HG03571 (cell line): ENCODE measurements at regions not wholly inside any gene's neighbourhood (a gene's known extent, or its start where the extent isn't known, plus 50 kb on each side); places are given as distances from the start of the nearest gene placed in this dataset.
"Not testable (repeated sequence)": the region's sequence is repeated elsewhere in the genome, so short reads cannot be mapped to it uniquely, and the experiment has no call there.

ENCODE experiments used
- ATAC-seq: cut with Tn5 transposase; IDR thresholded peaks from one replicate; pipeline ENCODE4 v1.9.1; 2021; ENCODE audit not compliant: unreplicated experiment

- no peak for ATAC-seq
Observed at GRCh38 chr10:81213370-81213769, 661.6 kb upstream of the NRG3 start.

GRCh38 chr10:81215498-81215897, 659.5 kb upstream of the NRG3 start:
- ATAC-seq: no peak

- no peak for ATAC-seq
Observed at GRCh38 chr10:81216949-81217348, 658.0 kb upstream of the NRG3 start.

- no peak for ATAC-seq
Observed at GRCh38 chr10:81218307-81218706, 656.7 kb upstream of the NRG3 start.

GRCh38 chr10:81219758-81220157, 655.2 kb upstream of the NRG3 start:
- no peak for ATAC-seq

- no peak for ATAC-seq
Observed at GRCh38 chr10:81248886-81249285, 626.1 kb upstream of the NRG3 start.

- no peak for ATAC-seq
Observed at GRCh38 chr10:81251457-81252115, 623.4 kb upstream of the NRG3 start.

- ATAC-seq: not testable (repeated sequence)
Observed at GRCh38 chr10:81264991-81265390, 610.0 kb upstream of the NRG3 start.

GRCh38 chr10:81270051-81270450, 604.9 kb upstream of the NRG3 start:
- no peak for ATAC-seq

- ATAC-seq: no peak
Observed at GRCh38 chr10:81280497-81281479, 594.2 kb upstream of the NRG3 start.

GRCh38 chr10:81288544-81288943, 586.5 kb upstream of the NRG3 start:
- no peak for ATAC-seq

GRCh38 chr10:81297292-81297691, 577.7 kb upstream of the NRG3 start:
- ATAC-seq: no peak

- no peak for ATAC-seq
Observed at GRCh38 chr10:81303656-81304055, 571.3 kb upstream of the NRG3 start.

GRCh38 chr10:81306971-81307782, 567.8 kb upstream of the NRG3 start:
- ATAC-seq: no peak

GRCh38 chr10:81309041-81309552, 565.9 kb upstream of the NRG3 start:
- ATAC-seq: no peak

GRCh38 chr10:81314471-81314870, 560.5 kb upstream of the NRG3 start:
- no peak for ATAC-seq

GRCh38 chr10:81315026-81315425, 560.0 kb upstream of the NRG3 start:
- ATAC-seq: no peak

GRCh38 chr10:81348003-81348402, 527.0 kb upstream of the NRG3 start:
- ATAC-seq: no peak

- no peak for ATAC-seq
Observed at GRCh38 chr10:81367132-81367531, 507.9 kb upstream of the NRG3 start.

GRCh38 chr10:81386817-81387216, 488.2 kb upstream of the NRG3 start:
- no peak for ATAC-seq

- ATAC-seq: no peak
Observed at GRCh38 chr10:81403451-81403850, 471.5 kb upstream of the NRG3 start.
